GM19455 (cell line): ENCODE measurements at regions not wholly inside any gene's neighbourhood (a gene's known extent, or its start where the extent isn't known, plus 50 kb on each side); places are given as distances from the start of the nearest gene placed in this dataset.
"Not testable (repeated sequence)": the region's sequence is repeated elsewhere in the genome, so short reads cannot be mapped to it uniquely, and the experiment has no call there.

Source experiments
- ATAC-seq: cut with Tn5 transposase; IDR thresholded peaks from one replicate; pipeline ENCODE4 v1.9.1; 2021; ENCODE audit not compliant: unreplicated experiment

DNA sequence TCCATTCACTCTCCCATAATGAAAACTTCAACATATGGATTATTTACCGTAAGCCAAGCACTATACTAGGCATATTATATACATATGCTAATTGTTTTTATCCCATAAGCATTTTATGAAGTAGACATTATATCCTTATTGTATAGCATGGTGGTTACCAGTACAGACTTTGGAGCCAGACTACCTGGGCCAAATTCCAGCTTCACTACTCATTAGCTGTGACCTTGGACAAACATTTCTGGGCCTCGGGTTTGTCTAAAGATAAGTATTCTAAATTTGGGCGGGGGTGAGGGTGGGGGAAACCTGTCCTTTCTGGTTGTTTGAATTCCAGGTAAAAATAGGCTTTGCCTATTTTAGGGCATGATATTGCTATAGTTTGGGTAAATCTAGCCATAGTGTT lies 66.5 kb upstream of the P2RY1 start:
- ATAC-seq, result no peak

DNA sequence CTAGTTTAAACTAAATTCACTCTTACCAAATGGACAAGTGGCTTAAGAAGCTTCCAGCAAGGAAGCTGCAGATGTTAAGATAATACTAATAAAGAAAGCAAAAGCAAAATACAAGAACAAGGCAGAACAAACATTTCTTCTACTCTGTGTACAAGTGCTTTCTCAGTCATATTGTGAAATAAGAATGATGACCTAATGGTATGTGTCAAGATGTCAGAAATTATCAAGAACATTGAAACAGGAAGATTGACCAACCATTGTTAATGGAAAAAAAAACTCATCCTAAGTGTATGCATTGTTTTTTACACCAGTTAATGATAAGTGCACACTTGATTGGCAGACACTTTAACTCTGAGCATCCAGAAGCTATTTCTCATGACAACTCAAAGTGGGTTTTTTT lies 65.4 kb upstream of the P2RY1 start:
- ATAC-seq, result peak; percentile 63

GRCh38 chr3:152770296-152770695 lies 64.6 kb upstream of the P2RY1 start:
- ATAC-seq, result no peak

GRCh38 chr3:152771120-152771519 lies 63.8 kb upstream of the P2RY1 start:
- no peak for ATAC-seq

- ATAC-seq, result no peak
These were observed 62.2 kb upstream of the P2RY1 start for GRCh38 chr3:152772674-152773225.

GRCh38 chr3:152773633-152774032 lies 61.3 kb upstream of the P2RY1 start:
- ATAC-seq, result no peak

GRCh38 chr3:152774230-152774629 lies 60.7 kb upstream of the P2RY1 start:
- ATAC-seq, result not testable (repeated sequence)

DNA sequence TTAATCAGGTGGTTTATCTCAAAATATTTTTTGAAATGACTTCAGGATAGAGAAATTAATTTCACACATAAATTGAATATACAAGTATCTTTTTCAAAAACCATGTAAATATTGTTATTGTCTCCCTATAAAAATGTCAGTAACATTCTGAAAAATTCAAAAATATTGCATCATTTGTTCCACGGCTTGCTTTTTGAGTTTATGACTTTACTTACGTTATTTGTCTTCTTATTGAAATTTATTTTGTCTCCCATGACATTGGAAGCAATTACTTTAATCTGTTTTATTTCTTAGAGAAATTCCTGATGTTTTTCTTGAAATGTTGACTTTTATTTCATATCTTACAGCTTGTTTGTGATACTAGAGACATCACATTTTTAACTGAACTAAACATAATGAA lies 56.9 kb upstream of the P2RY1 start:
- ATAC-seq, result no peak

DNA sequence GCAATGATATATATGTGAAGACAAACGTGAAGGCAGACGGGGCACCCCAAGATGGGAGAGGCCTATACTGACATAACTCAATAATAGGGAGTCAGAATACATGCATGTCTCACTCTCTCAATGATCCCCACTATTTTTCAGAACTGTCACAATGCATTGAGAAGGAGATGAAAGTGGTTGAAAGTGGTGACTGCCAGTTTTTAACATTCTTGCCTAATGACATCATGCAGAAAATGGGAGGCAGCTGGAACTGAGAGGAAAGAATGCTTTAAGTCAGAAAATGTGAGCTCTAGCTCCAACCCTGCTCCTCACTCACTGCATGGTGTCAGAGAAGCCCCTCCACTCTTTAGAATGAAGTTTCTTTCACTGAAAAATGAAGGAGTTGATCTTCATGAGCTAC lies 55.3 kb upstream of the P2RY1 start:
- no peak for ATAC-seq

DNA sequence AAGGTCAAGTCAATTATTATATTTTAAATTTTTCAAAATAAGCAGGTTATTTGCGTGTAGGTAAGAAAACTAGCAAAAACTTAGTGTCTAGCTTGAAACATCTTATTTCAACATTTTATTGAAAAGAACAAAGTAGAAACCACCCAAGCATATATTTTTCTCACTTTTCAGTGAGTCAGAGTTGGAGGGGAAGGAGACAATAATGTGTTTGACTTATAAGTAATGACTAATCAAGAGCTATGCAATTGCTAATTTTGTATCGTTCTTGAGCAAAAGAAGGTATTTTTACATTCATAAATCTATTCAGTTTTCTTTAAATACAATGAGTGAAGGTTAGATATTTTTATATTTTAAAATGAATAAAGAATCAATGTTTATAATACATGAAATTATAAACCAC lies 54.4 kb upstream of the P2RY1 start:
- ATAC-seq, result no peak

- ATAC-seq, result no peak
These were observed 49.9 kb upstream of the P2RY1 start for GRCh38 chr3:152785051-152785450.
